ENCODE measurements at regions not wholly inside any gene's neighbourhood (a gene's known extent, or its start where the extent isn't known, plus 50 kb on each side); places are given as distances from the start of the nearest gene placed in this dataset.

- TF ChIP-seq RAD21 (IDR thresholded peaks at IDR 0.05 in 1 of 2, conservative IDR thresholded peaks at IDR 0.05 in 1 of 2; ENCODE audit: low read depth in 2 of 2, low read length in 2 of 2) (no peak), BCL11A (IDR thresholded peaks at IDR 0.05; ENCODE audit: low read depth in 2 of 2, low read length in 2 of 2) (no peak), JUND (IDR thresholded peaks at IDR 0.05; ENCODE audit: low read length) (no peak)
Observed at GRCh38 chr14:96745500-96746051, 51.6 kb upstream of the VRK1 start (continued).
